LNCAP (cell line): ENCODE measurements at regions not wholly inside any gene's neighbourhood (a gene's known extent, or its start where the extent isn't known, plus 50 kb on each side); places are given as distances from the start of the nearest gene placed in this dataset.

Experiments used
- CTCF ChIP-seq: fragments of 450-650 bp; IDR thresholded peaks from 2 replicates; pipeline ENCODE4 v1.5.1; 2017; ENCODE audit warnings: mild to moderate bottlenecking

GRCh38 chr1:5686925-5687706 lies 305.1 kb downstream of the NPHP4 start:
- TF ChIP-seq CTCF, result no peak

DNA sequence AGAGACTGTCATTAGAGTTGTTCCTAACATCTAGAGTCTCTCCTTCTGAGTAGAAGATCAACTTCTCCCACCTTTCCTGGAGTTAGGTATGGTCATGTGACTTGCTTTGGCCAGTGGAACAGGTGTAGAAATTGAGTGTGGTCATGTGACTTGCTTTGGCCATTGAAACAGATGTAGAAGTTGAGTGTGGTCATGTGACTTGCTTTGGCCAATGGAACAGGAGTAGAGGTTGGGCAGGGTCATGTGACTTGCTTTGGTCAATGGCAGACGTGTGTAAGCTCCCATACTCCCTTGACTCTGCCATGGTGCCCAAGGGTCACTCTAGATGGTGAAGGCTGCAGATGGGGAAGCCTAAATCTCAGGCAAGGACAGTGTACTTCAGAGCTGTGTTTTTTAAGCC lies 306.0 kb downstream of the NPHP4 start:
- no peak for TF ChIP-seq CTCF

- TF ChIP-seq CTCF, result no peak
Observed at GRCh38 chr1:5685446-5686040, 306.7 kb downstream of the NPHP4 start.

DNA sequence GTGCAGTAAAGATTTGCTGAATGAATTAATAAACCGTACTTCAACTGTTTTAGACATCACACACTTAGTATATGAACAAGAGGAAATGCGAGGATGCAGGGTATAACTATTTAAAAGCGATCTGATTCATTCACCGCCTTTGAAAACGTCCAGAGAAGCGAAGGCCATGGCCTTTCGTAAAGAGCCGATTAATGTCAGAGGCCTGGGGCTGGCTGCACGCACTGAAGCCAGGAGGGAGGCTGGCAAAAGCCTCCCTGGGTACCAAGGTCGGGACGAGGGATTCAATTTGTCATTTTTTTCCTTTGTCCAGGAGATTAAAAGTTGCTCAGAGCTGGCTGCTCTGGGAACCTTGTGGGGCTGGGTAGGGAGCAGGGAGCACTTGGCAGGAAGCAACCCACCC lies 307.4 kb downstream of the NPHP4 start:
- TF ChIP-seq CTCF, result no peak

GRCh38 chr1:5683446-5683845 lies 308.8 kb downstream of the NPHP4 start:
- TF ChIP-seq CTCF, result no peak

DNA sequence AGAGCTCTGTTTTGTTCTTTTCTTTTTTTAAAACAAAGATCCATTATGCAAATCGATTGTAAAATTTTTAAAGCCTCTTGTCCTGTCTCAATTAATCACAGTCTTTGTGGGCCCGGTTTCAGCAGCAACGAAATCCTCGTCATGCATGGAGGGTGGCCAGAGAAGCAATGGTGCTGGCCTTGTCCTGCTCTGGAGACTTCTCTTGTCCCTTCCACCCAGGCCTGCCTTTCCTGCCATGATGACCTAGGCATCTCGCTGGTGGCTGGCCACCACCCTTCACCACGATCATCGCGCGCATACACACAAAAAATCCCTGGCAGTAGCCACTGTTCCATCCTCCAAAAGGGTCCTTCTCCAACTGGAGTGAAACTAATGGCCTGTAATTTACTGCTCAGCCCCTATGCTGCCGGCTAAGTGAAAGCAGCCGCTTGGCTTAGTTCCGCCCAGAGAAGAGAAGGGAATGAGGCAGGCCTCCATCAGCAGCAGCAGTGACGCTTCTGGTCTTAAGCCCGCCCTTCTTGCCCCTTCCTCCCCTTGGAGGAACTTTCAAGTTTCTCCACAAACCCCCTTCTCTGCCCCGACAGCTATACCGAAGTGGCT lies 309.5 kb downstream of the NPHP4 start:
- no peak for TF ChIP-seq CTCF

DNA sequence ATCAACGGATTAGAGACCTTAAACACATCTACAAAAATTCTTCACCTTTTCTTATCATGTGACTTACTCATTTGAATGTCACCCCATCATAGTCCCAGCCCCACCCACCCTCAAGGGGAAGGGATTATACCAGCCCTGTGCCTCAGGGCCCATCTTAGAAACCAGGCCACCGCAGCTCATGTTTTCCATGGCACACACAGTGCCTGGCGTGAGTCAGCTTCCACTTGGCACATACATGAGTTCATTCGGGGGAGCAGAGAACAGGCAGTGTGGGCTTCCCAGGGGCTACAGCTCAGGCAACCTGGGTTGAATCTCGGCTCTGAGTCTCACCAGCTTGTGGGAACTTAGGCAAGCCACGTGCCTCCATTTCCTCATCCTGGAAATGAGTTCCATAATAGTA lies 310.6 kb downstream of the NPHP4 start:
- no peak for TF ChIP-seq CTCF
